Brain pericyte (primary cell): ENCODE measurements at regions not wholly inside any gene's neighbourhood (a gene's known extent, or its start where the extent isn't known, plus 50 kb on each side); places are given as distances from the start of the nearest gene placed in this dataset.
"Not testable (repeated sequence)": the region's sequence is repeated elsewhere in the genome, so short reads cannot be mapped to it uniquely, and the experiment has no call there.

Experiments
- DNase-seq: peaks from one replicate; pipeline ENCODE4 v3.0.0-alpha.2; 2012; ENCODE audit warnings: low read depth, low spot score

DNA sequence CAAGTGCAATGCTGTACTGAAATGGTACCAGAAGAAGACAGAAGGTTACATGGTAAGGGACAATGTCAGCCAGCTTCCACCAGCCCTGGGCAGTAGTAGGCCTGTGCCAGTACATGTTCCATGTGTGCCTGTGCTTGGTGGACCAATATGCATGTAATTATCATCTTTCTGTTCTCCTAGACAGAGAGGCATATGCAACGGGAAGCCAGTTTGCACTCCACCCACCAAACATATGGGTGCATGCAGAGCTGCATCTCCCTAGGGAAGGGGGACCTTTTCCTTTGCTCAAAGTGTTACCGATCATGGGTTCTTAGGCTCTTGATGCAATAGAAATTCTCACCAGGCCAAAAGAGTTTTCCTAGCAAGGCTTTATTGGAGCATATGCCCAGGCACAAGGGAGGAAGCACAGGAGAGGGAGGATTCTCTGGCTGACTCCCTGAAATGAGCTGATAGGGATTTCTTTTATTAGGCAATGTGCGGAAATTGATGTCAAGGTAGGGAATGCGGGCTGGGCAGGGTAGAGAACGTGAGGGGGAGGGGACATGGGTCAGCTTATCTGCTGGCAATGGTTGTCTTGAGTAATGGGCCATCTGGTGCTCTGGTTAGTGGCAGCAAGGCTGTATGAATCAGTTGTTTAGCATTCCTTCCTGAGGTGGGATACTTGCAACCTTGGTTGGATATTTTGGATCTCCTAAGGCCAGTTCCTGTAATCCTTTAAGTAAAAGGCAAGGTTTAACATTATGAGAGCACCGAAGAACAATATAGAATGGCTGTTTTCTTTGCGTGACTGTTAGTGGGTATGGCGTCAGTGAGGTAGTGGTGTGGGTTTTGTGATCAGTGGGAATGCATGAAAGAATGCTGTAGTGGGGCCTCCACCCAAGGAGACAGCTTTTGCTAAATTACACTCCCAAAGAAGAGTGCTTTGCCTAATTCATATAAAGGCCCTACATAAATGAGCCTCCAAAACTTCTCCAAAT lies 102.5 kb downstream of the CDRT15L2 start:
- not testable (repeated sequence) for DNase-seq

DNA sequence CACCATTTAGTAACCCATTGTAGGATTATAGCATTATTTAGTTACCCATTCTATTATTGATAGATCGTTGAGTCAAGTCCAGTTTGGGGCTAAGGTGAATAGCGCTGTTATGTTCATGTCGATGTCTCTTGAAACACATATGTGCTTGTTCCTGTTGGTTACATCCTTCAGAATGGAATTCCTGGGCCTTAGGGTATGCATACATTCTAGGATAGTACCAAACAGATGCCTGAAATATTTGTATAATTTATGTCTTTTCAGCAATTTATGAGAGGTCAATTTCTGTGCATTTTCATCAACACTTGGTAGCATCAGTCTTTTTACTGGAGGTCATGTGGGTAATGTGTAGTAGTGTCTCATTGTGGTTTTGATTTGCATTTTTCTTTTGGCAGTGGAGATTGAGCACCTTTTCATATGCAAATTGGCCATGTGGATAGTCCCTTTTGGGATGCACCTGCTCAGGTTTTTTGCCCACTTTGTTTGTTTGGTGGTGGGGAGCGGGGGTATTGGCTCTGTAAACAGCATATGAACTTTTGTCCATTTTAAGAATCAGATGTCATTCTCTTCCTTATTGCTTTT lies 104.2 kb downstream of the CDRT15L2 start:
- DNase-seq = not testable (repeated sequence)

DNA sequence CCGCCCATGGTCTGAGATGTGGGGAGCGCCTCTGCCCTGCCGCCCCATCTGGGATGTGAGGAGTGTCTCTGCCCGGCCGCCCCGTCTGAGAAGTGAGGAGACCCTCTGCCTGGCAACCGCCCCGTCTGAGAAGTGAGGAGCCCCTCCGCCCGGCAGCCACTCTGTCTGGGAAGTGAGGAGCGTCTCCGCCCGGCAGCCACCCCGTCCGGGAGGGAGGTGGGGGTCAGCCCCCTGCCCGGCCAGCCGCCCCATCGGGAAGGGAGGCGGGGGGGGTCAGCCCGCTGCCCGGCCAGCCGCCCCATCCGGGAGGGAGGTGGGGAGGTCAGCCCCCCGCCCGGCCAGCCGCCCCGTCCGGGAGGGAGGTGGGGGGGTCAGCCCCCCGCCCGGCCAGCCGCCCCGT lies 105.5 kb downstream of the CDRT15L2 start:
- not testable (repeated sequence) for DNase-seq

DNA sequence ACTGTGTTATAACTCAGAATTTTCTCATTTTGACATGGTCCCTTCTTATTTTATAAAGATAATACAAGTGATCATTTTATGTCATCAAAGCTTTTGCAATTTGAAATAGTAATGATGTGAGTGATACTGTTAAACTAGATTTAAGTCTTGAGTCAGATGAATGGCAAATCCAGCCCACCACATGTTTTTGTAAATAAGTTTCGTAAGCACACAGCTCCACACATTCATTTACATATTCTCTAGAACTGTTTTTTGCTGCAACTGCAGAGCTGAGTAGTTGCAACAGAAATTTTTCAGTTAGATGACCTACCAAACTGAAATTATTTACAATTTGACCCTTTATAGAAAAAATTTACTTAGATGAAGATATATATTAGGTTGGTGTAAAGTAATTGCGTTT lies 108.1 kb downstream of the CDRT15L2 start:
- DNase-seq = not testable (repeated sequence)

DNA sequence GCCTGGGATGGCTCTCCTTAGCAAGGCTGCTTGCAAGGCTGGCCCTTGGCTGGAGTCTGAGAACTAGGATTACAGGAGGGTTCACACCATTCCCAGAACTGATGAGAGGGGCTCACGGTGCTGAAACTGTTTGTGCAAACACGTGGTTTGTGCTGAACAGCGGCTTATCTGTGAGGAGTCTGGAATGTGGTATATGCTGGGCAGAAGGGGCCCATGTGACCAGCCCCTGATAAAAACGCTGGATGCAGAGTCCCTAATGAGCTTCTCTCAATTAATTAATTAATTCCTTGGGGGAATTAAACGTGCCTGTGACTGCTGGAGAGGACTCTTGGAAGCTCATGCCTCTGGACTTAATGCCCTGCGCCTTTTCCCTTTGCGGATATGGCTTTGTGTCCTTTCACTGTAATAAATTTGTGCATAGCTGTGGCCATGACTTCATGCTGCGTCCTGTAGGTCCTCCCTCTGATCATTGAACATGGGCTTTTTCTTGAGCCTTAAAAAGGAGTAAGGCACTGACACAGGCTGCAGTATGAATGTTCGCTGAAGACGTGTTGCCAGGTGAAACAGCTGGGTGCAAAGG lies 109.7 kb downstream of the CDRT15L2 start:
- DNase-seq = not testable (repeated sequence)

DNA sequence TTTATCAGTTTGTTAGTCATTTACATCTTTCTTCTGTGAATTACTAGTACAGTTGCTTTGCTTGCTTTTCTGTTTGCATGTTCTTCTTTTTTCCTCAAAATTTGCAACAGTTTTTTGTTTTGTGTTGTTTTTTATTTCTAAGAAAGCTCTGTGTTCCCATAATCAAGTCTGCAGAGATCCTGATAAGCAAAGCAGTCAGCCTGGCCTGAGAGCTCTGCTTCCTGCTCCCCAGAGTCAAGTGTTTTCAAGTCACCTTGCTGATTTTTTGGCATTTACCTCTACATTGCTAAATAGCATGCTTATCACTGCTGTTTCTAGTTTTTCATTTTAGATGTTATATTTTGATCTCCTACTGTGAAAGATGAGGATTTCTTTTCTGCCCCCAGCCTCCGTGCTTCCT lies 113.2 kb downstream of the CDRT15L2 start:
- not testable (repeated sequence) for DNase-seq

DNA sequence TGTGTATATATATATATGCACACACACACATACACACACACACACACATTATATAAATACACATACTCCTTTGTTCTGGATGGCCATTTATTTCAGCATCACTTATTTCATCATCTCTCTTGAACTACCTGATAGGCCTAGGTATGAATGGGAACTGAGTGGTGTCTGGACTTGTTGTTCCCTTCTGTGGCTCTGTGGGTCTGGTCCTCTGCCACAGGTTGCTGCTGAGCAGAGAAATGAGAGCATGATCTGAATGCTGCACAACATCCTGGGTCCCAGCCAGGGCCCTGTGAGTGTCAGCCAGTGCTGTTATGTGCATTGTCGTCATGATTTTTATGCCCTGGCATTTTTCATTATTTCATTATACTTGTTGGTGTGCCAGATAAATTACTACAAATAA lies 116.3 kb downstream of the CDRT15L2 start:
- not testable (repeated sequence) for DNase-seq

DNA sequence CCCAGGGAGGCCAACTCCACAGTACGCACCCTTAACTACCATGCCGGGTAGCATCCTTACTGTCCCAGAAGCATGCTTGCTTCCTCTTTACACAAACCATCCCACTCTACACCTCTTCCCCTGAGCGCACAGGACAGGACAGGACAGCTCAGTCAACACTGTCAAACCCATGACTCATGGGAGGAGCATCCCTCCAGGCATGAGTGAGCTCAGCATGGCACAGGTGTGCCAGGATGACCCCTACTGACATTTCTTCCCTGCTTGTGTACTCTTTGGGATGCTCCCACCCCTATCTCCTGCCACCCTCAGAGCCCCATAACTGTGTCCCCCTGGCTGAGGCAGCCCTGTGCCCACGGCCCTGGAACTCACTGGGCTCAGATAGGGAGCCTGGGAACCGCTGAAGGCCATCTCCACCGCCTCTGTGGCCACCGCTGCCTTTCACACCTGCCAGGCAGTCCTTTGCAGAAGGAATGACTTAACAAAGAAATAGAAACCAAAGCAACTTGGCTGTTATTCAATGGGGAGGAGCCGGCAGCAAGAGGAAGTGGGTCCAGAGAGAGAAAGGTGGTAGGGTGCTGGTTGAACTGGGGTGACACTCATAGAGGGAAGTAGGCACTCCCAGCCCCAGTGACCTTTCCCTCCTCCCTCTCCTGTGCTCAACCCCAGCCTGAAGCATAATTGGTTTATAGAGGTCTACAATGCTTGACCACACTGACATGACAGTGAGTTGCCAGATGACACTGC lies 119.1 kb downstream of the CDRT15L2 start:
- DNase-seq = not testable (repeated sequence)

DNA sequence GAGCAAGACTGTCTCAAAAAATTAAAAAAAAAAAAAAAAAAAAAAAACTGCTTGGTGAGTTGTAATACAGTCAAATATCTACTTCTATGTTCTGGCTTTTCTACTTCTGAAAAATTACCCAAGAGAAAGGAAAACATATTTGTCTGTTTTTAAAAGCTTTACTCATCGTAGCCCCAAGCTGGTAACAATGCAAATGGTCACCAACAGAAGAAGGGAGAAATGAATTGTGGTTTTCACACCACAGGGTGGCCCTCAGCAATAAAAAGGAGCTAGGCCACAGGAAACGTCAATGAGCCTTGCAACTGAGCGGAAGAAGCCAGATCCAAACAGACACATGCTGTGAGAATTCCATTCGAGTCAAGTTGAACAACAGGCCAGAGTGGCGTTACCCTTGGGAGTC lies 121.0 kb downstream of the CDRT15L2 start:
- peak; percentile 64 for DNase-seq

DNA sequence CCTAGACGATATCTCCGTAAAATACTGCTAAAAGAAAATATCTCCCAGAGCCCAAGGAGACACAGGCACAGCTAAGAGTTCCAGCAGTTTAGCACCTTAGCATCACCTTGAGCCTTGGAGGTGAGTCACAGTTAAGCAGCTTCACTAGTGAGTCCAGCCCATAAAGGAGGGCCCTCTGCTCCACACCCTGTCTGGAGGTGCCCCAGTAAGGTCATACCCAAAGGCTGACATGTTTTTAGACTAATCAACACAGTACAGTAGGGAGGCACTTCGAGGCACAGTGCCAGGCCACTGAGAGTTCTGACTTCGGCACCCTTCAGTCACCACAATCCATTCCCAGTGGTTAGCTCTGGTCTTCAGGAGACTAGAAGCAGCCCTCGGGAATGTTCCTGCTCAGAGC lies 121.8 kb downstream of the CDRT15L2 start:
- DNase-seq = not testable (repeated sequence)

DNA sequence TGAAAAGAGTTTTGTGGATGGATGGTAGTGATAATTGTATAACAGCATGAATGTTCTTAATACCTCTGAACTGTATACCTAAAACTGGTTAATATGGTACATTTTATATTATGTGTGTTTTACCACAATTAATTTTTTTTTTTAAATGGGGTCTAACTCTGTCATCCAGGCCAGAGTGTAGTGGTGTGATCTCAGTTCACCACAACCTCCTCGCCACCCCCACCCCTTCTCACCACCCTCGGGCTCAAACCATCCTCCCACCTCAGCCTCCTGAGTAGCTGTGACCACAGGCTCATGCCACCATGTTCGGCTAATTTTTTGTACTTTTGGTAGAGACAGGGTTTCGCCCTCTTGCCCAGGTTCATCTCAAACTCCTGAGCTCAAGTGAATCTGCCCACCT lies 123.2 kb downstream of the CDRT15L2 start:
- DNase-seq = no peak

DNA sequence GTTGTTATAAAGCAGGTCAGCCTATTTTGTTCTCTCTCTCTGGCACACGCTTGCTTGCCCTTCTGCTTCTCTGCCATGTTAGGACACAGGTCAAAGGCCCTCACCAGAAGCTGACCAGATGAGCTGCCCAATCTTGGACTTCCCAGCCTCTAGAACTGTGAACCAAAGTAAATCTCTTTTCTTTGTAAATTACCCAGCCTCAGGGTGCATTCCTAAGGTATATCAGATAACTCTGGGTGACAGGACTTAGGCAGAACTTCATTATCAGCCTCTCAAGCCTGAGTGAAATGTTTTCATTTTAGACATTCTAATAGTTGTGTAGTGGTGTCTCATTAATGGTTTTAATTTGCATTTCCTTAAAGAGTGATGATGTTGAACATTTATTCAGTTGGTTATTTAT lies 124.3 kb downstream of the CDRT15L2 start:
- no peak for DNase-seq

DNA sequence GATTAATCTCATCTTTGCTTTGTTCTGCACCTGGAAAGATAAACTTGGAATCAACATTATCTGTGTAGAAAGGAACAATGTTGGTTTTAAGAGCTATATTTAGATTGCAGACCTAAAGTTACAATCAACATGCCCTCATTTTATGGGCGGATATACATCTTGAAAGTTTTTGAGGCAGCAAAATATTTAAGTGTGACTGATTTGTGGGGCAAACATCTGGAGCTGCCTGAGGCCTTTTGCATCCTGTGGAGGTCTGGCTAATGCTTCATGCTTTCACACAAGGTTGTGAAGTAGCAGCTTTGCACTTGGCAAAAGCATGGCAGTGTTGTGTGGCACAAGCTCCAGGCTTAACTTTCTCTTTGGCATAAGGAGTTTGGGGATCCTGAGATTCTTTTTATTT lies 125.7 kb downstream of the CDRT15L2 start:
- DNase-seq = not testable (repeated sequence)

DNA sequence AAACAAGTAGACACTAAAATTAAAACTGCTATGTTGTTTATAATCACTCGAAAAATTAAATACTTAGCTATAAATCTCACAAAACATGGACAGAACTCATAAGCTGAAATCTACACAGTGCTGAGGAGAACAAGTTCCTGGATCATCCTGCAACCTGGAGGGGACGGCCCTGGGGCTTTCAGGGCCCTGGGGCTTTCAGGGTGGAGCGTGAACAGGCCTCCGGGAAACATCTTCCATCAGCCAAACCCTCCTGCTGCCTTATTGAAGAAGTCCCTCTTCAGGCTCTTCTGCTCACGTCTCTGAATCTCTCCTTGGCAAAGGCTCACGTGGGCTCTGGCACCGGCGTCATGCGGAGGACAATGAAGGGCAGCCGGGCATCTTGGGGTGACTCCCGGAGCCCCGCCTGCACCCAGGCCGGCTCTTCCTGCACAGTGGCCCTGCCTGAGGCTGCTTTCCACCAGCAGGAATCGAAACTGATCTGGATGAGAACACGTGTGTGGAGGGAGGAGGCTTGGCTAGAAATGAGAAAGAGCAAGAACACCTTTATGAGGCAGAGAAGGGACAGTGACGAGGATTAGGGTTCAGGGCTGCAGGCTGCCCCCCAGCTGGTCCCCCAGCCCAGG lies 127.3 kb downstream of the CDRT15L2 start:
- no peak for DNase-seq

DNA sequence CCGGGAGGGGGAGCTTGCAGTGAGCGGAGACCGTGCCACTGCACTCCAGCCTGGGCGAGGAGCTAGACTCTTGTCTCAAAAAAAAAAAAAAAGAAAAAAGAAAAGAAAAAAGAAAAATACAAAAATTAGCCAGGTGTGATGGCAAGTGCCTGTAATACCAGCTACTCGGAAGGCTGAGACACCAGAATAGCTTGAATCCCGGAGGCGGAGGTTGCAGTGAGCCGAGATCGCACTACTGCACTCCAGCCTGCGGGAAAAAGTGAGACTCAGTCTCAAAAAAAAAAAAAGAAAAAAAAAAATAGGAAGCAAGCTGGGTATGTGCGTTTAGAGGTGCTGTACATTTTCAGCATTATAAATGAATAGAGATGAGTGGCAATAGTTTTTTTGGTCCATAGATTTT lies 129.3 kb downstream of the CDRT15L2 start:
- DNase-seq = not testable (repeated sequence)

DNA sequence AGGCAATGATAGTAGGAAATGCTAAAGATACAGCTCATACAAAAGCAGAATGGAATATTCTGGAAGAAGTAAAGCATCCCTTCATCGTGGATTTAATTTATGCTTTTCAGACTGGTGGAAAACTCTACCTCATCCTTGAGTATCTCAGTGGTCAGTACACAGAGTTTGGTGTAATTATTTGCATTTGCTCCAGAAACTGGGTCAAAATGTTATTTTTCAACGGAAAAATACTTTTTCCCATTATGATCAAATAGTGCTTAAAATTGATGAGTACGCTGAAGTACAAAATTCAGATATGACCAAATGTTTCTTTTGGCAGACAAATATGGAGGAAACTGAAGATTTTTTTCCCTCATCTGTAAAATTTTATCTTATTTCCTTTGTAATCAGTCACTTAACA lies 137.0 kb downstream of the CDRT15L2 start:
- DNase-seq = not testable (repeated sequence)

DNA sequence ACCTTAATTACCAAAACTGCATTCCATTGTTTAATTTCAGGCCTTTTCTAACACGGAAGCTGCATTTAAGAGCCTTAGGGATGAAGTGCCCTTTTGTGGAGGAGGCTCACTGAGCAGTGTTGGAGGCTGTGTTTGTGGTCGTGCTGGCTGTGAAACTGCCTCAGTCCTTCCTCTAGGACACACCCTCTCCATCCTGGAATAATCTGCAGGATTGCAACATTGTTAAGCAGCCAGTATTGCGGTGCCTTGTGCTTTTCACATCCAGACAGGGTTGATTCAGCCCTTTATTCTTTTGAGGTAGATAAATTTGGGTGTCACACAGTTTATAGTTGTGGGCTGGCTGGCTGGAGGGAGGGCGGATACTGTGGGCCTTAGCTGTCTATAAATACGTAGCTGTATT lies 141.6 kb downstream of the CDRT15L2 start:
- no peak for DNase-seq

DNA sequence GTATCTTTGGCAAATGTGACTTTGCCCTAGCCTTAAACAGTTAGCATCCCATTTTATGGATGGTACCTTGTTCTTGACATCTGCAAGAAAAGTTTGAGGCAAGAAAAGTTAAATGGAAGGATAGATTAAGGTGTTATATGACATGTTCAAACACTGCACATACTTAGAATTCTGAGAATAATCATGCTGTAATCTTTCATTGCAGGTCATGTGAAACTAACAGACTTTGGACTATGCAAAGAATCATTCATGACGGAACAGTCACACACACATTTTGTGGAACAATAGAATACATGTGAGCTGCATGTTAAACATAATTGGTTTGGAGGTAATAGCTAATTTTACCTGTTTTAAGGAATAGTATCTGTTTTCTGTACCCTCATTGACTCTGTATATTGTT lies 144.9 kb downstream of the CDRT15L2 start:
- not testable (repeated sequence) for DNase-seq

DNA sequence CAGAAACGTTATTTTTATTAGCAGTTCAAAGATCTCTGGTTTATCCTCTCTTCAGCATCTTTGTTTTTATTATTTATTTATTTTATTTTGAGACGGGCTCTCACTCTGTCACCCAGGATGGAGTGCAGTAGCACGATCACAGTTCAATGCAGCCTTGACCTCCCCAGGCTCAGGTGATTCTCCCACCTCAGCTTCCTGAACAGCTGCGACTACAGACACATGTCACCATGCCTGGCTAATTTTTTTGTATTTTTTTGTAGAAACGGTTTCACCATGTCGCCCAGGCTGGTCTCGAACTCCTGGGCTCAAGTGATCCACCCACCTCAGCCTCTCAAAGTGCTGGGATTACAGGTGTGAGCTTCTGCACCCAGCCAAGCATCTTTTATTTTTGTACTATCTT lies 147.7 kb downstream of the CDRT15L2 start:
- not testable (repeated sequence) for DNase-seq

DNA sequence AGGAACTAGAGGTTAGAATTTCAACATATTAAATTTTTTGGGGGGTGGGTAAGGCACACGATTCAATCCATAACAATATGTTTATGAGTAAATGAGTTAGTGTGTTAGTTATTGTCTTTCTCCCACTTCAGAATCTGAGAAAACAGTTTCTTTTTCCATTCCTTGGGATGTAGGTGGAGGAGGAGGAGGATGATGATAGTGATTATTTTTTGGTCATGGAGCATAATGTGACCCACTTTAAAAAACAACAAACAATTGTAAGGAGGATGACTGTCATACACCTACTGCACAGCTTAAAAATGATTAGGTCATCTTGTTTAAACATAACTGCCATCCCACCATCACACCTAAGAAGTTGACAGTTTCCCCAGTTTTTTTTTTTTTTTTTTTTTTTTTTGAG lies 148.7 kb downstream of the CDRT15L2 start:
- no peak for DNase-seq

DNA sequence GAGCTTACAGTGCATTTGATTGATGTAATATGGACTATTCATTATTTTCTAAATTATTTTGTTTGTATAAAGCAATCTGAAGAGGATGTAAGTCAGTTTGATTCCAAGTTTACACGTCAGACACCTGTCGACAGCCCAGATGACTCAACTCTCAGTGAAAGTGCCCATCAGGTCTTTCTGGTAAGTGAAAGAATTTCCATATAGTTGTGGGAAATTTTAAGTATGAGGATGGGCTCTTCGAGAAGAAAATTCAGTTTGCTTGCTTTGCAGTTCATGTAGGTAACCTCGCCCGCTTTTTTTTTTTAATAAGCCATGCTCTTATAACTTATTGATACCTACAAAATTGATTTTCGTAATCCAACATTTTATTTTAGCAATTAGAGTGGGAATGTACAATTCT lies 151.6 kb downstream of the CDRT15L2 start:
- not testable (repeated sequence) for DNase-seq
